Upper lobe of left lung (tissue), 6 donors: ENCODE measurements at regions not wholly inside any gene's neighbourhood (a gene's known extent, or its start where the extent isn't known, plus 50 kb on each side); places are given as distances from the start of the nearest gene placed in this dataset.
"Not testable (repeated sequence)": the region's sequence is repeated elsewhere in the genome, so short reads cannot be mapped to it uniquely, and the experiment has no call there.

Source experiments
- ATAC-seq, 2 donors: fragments of 200-7000 bp; cut with Tn5 transposase; one replicate each; pipeline ENCODE4 v1.9.1; 2022; ENCODE audit warnings: mild to moderate bottlenecking in 2 of 2, moderate library complexity in 2 of 2; ENCODE audit not compliant: low FRiP score in 2 of 2
- DNase-seq, 2 donors: peaks; one replicate each; pipeline ENCODE4 v3.0.0-alpha.2; 2019 to 2020
- H3K27ac ChIP-seq, 4 donors: fragments of 200-600 bp; sonication (generic); one replicate each; pipeline ENCODE4 v1.5.1; 2016 to 2019
- H3K27me3 ChIP-seq, 4 donors: fragments of 200-600 bp; sonication (generic); one replicate each; pipeline ENCODE4 v1.5.1; 2017 to 2019
- H3K36me3 ChIP-seq, 4 donors: fragments of 200-600 bp; sonication (generic); one replicate each; pipeline ENCODE4 v1.5.1; 2016 to 2019
- H3K4me1 ChIP-seq, 4 donors: fragments of 200-600 bp; sonication (generic); one replicate each; pipeline ENCODE4 v1.5.1; 2018 to 2019
- H3K4me3 ChIP-seq, 4 donors: fragments of 200-600 bp; sonication (generic); one replicate each; pipeline ENCODE4 v1.5.1; 2017 to 2019; ENCODE audit warnings: mild to moderate bottlenecking in 2 of 4, moderate library complexity in 1 of 4
- H3K9me3 ChIP-seq, 4 donors: fragments of 200-600 bp; sonication (generic); one replicate each; pipeline ENCODE4 v1.5.1; 2018 to 2019
- EP300 ChIP-seq, 4 donors: sonication (generic); formaldehyde crosslinking; IDR thresholded peaks; one replicate each; pipeline ENCODE4 v1.5.1; 2017; ENCODE audit warnings: antibody characterized with exemption in 4 of 4, control low read depth in 2 of 4
- POLR2A ChIP-seq, 4 donors: fragments of 450-650 bp; IDR thresholded peaks; one replicate each; pipeline ENCODE4 v1.5.1; 2016 to 2017; ENCODE audit warnings: antibody characterized with exemption in 4 of 4, mild to moderate bottlenecking in 2 of 4
- POLR2AphosphoS5 ChIP-seq, 2 donors: sonication (generic); formaldehyde crosslinking; IDR thresholded peaks; one replicate each; pipeline ENCODE4 v1.5.1; 2017; ENCODE audit warnings: antibody characterized with exemption in 2 of 2
- WGBS, 2 donors: methylation state at CpG; one replicate each; pipeline ENCODE4 v1.1.5; 2017 to 2018; 5-methylcytosine and 5-hydroxymethylcytosine counted together
- TF ChIP-seq, protein P1 (sequence below), 6 experiments: fragments of 450-650 bp in 4 of 6; fragments of 200-600 bp in 2 of 6; sonication (generic) in 2 of 6; IDR thresholded peaks; one replicate each; pipeline ENCODE4 v1.5.1; 2016 to 2019; ENCODE audit warnings: antibody characterized with exemption in 6 of 6
- donor health status: DM: no; HTN: no; CAD: no; lungs with moderate emphysema.
- donor health status: DM: no; HTN: yes; CAD: no; lungs with severe emphysema.

DNA sequence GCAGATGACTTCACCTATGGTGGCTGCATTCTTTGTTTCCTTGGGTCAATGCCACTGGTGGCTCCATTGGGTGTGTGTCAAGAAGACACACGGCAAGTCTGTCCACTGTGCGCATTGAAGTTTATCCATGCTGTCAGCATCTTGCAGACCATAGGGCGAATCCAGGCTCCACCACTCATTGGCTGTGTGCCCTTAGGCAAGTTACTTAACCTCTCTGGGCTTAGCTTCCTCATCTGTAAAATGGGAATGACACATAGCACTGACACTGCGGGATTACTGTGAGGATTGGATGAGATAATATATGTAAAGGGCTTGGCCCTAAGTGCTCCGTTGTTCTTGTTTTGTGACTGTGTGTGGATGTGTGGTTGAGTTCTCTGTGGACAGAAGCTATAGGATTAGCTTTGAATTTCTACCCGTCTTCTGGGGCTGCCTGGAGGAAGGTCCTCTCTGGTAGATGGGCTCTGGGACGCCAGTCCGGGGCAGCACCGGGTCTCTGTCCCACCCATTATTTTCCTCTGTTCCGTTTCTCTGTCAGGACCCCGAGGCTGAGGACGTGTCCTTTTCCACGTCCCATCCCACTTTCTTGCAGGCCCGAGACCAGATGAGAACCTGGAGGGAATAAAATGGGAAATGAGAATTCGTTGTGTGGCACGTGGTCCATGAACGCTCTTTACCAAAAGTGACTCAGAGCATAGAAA lies 178.4 kb downstream of the IRF8 start:
- Histone ChIP-seq H3K27me3 (no peaks in the 10 kb centered on the region), H3K9me3 (no peaks in the 10 kb centered on the region), H3K27ac (peak overlapping the region; percentile 51 to 84 (median 71)), H3K4me3 (no peak overlapping the region), H3K36me3 (no peaks in the 10 kb centered on the region), H3K4me1 (peaks cover 0 to 27% (median 19%) of the 10 kb centered on the region in 4 donors)
- DNase-seq: no peak
- TF ChIP-seq, protein P1, sequence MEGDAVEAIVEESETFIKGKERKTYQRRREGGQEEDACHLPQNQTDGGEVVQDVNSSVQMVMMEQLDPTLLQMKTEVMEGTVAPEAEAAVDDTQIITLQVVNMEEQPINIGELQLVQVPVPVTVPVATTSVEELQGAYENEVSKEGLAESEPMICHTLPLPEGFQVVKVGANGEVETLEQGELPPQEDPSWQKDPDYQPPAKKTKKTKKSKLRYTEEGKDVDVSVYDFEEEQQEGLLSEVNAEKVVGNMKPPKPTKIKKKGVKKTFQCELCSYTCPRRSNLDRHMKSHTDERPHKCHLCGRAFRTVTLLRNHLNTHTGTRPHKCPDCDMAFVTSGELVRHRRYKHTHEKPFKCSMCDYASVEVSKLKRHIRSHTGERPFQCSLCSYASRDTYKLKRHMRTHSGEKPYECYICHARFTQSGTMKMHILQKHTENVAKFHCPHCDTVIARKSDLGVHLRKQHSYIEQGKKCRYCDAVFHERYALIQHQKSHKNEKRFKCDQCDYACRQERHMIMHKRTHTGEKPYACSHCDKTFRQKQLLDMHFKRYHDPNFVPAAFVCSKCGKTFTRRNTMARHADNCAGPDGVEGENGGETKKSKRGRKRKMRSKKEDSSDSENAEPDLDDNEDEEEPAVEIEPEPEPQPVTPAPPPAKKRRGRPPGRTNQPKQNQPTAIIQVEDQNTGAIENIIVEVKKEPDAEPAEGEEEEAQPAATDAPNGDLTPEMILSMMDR (IDR thresholded peaks at IDR 0.05): no peak
- no peak for TF ChIP-seq EP300 (IDR thresholded peaks at IDR 0.05)
- TF ChIP-seq POLR2A (IDR thresholded peaks at IDR 0.05): no peak
- no peak for TF ChIP-seq POLR2AphosphoS5 (IDR thresholded peaks at IDR 0.05)
- ATAC-seq: no peak
- 91 to 93% methylated on average over 17 of the region's 17 CpGs for WGBS, 2 donors

DNA sequence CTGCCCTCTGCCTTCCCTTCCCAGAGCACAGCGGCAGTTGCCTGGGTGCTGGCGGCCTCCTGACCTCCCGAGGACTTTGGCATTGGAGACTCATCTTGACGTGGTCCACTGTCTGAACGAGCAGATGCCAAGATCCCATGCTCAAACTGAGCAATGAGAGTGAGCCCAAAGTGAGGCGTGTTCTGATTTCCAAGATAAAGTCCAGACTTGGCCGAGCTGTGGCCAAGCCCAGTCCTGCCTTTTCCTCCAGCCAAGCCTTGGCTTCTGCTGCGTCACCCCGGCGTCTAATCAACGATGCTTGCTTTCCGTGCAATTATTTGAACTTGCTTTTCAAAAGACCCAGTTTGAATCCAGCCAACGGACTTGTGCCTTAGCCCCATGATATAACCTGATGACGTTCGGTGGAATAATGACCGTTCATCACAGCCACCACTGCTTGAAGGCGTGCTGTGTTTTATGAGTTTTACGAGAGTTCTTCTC lies 179.2 kb downstream of the IRF8 start:
- H3K36me3 ChIP-seq: no peaks in the 10 kb centered on the region
- H3K4me3 ChIP-seq: no peak overlapping the region
- ATAC-seq (no peak), DNase-seq (no peak)
- peak overlapping the region; percentile 51 to 84 (median 71) for H3K27ac ChIP-seq
- 71 to 73% methylated on average over 15 to 18 of the region's 18 CpGs for WGBS, 2 donors
- TF ChIP-seq POLR2A (IDR thresholded peaks at IDR 0.05) (no peak), POLR2AphosphoS5 (IDR thresholded peaks at IDR 0.05) (peak in 1 of 2 donors; percentile 35), EP300 (IDR thresholded peaks at IDR 0.05) (peak in 1 of 4 donors; percentile 13)
- TF ChIP-seq, protein P1 (IDR thresholded peaks at IDR 0.05): no peak
- H3K27me3 ChIP-seq: no peaks in the 10 kb centered on the region
- H3K9me3 ChIP-seq: no peaks in the 10 kb centered on the region
- H3K4me1 ChIP-seq: peaks cover 0 to 29% (median 19%) of the 10 kb centered on the region in 4 donors

DNA sequence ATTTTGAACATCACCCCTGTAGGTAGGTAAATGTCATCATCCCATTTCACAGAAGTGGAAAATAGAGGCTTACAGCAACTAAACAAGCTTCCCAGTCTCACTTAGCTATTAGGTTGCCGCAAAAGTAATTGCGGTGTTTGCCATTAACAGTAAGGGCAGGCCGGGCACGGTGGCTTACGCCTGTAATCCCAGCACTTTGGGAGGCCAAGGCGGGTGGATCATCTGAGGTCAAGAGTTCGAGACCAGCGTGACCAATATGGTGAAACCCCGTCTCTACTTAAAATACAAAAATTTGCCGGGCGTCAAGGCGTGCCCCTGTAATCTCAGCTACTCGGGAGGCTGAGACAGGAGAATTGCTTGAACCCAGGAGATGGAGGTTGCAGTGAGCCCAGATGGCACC lies 179.7 kb downstream of the IRF8 start:
- Histone ChIP-seq H3K27ac (peak overlapping the region; percentile 51 to 84 (median 71)), H3K4me1 (peaks cover 0 to 33% (median 19%) of the 10 kb centered on the region in 4 donors)
- 95 to 96% methylated on average over 13 of the region's 13 CpGs for WGBS, 2 donors
- H3K4me3 ChIP-seq, H3K36me3 ChIP-seq, ATAC-seq, H3K27me3 ChIP-seq, DNase-seq, H3K9me3 ChIP-seq: not testable (repeated sequence)

DNA sequence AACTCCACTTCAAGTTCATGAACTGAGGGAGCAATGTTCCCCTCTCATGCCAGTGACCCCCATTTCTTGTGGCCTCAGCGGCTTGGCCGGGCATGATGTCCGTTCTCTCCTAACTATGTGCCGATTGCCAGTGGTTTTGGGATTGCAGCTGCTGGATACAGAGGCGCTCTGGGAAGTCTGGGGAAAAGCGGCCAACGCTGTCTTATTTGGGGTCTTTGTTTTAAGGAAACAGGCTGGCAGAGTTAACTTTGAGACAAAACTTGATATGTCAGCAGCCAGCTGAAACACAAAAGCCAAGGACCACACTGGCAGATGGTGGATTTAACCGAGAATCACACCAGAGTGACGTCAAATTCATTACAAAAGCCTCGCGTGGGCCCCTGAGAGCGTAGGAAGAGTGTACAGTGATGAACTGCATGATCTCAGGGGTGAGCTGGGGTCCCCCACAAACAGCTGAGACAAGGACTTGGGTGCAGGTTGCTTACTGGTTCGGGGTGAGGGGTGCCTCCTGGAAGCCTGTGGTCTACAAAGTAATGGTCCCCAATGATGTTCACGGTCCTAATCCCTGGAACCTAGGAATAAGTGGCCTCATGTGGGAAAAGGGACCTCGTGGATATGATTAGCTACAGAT lies 180.4 kb downstream of the IRF8 start:
- TF ChIP-seq POLR2A (IDR thresholded peaks at IDR 0.05): no peak
- TF ChIP-seq, protein P1 (IDR thresholded peaks at IDR 0.05): no peak
- TF ChIP-seq POLR2AphosphoS5 (IDR thresholded peaks at IDR 0.05): no peak
- TF ChIP-seq EP300 (IDR thresholded peaks at IDR 0.05): no peak
- H3K4me1 ChIP-seq: peaks cover 0 to 27% (median 17%) of the 10 kb centered on the region in 4 donors

DNA sequence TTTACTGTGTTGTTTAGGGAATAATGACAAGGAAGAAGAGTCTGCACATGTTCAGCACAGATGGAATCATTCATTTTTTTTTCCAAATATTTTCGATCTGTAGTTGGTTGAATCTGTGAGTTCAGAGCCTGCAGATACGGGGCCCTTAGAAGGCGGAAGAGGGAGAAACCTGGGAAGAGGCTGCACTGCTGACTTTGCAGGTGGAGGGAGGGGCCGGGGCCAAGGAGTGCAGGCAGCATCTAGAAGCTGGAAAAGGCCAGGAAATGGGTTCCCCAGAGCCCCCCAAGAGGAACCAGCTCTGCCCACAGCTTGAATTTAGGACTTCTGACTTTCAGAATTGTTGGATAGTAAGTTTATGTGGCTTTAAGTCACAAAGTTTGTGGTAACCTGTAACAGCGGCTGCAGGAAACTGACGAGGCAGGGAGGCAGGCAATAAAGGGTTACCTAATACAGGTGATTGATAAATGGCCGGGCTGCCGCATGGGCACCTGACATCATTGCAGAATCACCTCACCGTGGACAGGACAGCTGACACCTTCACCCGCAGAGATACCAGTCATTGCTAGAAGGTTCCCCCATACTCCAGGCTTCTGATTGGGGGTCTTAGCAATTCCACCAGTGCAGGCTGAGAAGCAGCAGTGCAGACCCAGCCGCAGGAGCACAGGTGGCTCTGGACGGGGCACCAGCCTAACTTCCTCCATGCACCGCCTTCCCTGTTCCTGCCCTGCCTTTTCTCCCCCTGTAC lies 181.3 kb downstream of the IRF8 start:
- TF ChIP-seq, protein P1 (IDR thresholded peaks at IDR 0.05): no peak
- TF ChIP-seq POLR2A (IDR thresholded peaks at IDR 0.05): no peak
- no peak for TF ChIP-seq POLR2AphosphoS5 (IDR thresholded peaks at IDR 0.05)
- TF ChIP-seq EP300 (IDR thresholded peaks at IDR 0.05): no peak
- Histone ChIP-seq H3K27me3 (no peaks in the 10 kb centered on the region), H3K9me3 (no peaks in the 10 kb centered on the region), H3K27ac (no peak overlapping the region), H3K4me1 (peaks cover 0 to 20% (median 11%) of the 10 kb centered on the region in 4 donors), H3K36me3 (no peaks in the 10 kb centered on the region), H3K4me3 (no peak overlapping the region)
- no peak for DNase-seq
- no peak for ATAC-seq
- WGBS, 2 donors: 60 to 61% methylated on average over 13 of the region's 13 CpGs

More for the DNA sequence above, 180.4 kb downstream of the IRF8 start:
- Histone ChIP-seq H3K36me3 (no peaks in the 10 kb centered on the region), H3K4me3 (no peak overlapping the region), H3K27ac (peak overlapping the region in 2 of 4 donors; percentile 83 to 84), H3K9me3 (no peaks in the 10 kb centered on the region), H3K27me3 (no peaks in the 10 kb centered on the region)
- DNase-seq (no peak), ATAC-seq (no peak)
- 80 to 82% methylated on average over 15 of the region's 15 CpGs for WGBS, 2 donors
